Left lobe of liver (tissue), 2 donors: ENCODE measurements at regions not wholly inside any gene's neighbourhood (a gene's known extent, or its start where the extent isn't known, plus 50 kb on each side); places are given as distances from the start of the nearest gene placed in this dataset.

ENCODE experiments used
- ATAC-seq: fragments of 200-7000 bp; cut with Tn5 transposase; one replicate; pipeline ENCODE4 v1.9.1; 2020; ENCODE audit warnings: mild to moderate bottlenecking, moderate library complexity
- DNase-seq: peaks from one replicate; pipeline ENCODE4 v3.0.0-alpha.2; 2020; ENCODE audit warnings: low spot score
- donor health status: DM: no; HTN: no; CAD: no; lungs with moderate emphysema.
- donor health status: DM: no; HTN: yes; CAD: no.

- DNase-seq (no peak), ATAC-seq (no peak)
Measured at GRCh38 chr9:134214386-134214765, 50.0 kb upstream of the RNU6ATAC start.

- DNase-seq (peak; percentile 52), ATAC-seq (no peak)
Measured at GRCh38 chr9:134214766-134215419, 50.5 kb upstream of the RNU6ATAC start.

- ATAC-seq (no peak), DNase-seq (no peak)
Measured at GRCh38 chr9:134215420-134215698, 51.0 kb upstream of the RNU6ATAC start.

GRCh38 chr9:134215699-134216448 lies 51.5 kb upstream of the RNU6ATAC start:
- DNase-seq (peak; percentile 54), ATAC-seq (no peak)

- peak; percentile 67 for DNase-seq
Measured at GRCh38 chr9:134216449-134216951, 52.1 kb upstream of the RNU6ATAC start.

GRCh38 chr9:134216961-134217360 lies 52.6 kb upstream of the RNU6ATAC start:
- DNase-seq (no peak), ATAC-seq (no peak)

More at GRCh38 chr9:134216449-134216951, 52.1 kb upstream of the RNU6ATAC start:
- peak; percentile 5 for ATAC-seq

- ATAC-seq, result peak; percentile 33
- peak; percentile 82 for DNase-seq
Measured at GRCh38 chr9:134217431-134218210, 53.3 kb upstream of the RNU6ATAC start.

GRCh38 chr9:134218230-134218629 lies 53.9 kb upstream of the RNU6ATAC start:
- ATAC-seq, result no peak
- DNase-seq, result peak; percentile 54

- no peak for ATAC-seq
- no peak for DNase-seq
Measured at GRCh38 chr9:134219646-134220060, 55.3 kb upstream of the RNU6ATAC start.

GRCh38 chr9:134220311-134220710 lies 55.9 kb upstream of the RNU6ATAC start:
- DNase-seq, result peak; percentile 93
- ATAC-seq, result peak; percentile 40

GRCh38 chr9:134221273-134222017 lies 57.1 kb upstream of the RNU6ATAC start:
- DNase-seq (peak; percentile 97), ATAC-seq (peak; percentile 38)

- DNase-seq, result peak; percentile 66
- peak; percentile 6 for ATAC-seq
Measured at GRCh38 chr9:134222018-134222573, 57.7 kb upstream of the RNU6ATAC start.

GRCh38 chr9:134223091-134223490 lies 58.7 kb upstream of the RNU6ATAC start:
- ATAC-seq, result no peak
- DNase-seq, result peak; percentile 52

GRCh38 chr9:134223591-134224122 lies 59.3 kb upstream of the RNU6ATAC start:
- DNase-seq (peak; percentile 70), ATAC-seq (no peak)

GRCh38 chr9:134224127-134224526 lies 59.8 kb upstream of the RNU6ATAC start:
- no peak for DNase-seq
- no peak for ATAC-seq

GRCh38 chr9:134224567-134225093 lies 60.3 kb upstream of the RNU6ATAC start:
- DNase-seq (peak; percentile 45), ATAC-seq (no peak)

- DNase-seq (no peak), ATAC-seq (no peak)
Measured at GRCh38 chr9:134225186-134225585, 60.8 kb upstream of the RNU6ATAC start.

GRCh38 chr9:134225816-134226215 lies 61.5 kb upstream of the RNU6ATAC start:
- DNase-seq (no peak), ATAC-seq (no peak)

GRCh38 chr9:134226221-134226930 lies 62.0 kb upstream of the RNU6ATAC start:
- DNase-seq (no peak), ATAC-seq (no peak)
